Ishikawa (cell line): ENCODE measurements at regions not wholly inside any gene's neighbourhood (a gene's known extent, or its start where the extent isn't known, plus 50 kb on each side); places are given as distances from the start of the nearest gene placed in this dataset.

Source experiments
- CEBPB ChIP-seq: IDR thresholded peaks from 2 replicates; pipeline ENCODE4 v1.6.1; 2012
- CREB1 ChIP-seq: IDR thresholded peaks from 2 replicates; pipeline ENCODE4 v1.6.1; 2012; ENCODE audit warnings: low read depth
- EGR1 ChIP-seq: IDR thresholded peaks from 2 replicates; pipeline ENCODE4 v1.6.1; 2012
- FOXM1 ChIP-seq: IDR thresholded peaks from 2 replicates; pipeline ENCODE4 v1.6.1; 2012; ENCODE audit warnings: low read depth, borderline replicate concordance
- MAX ChIP-seq: IDR thresholded peaks from 2 replicates; pipeline ENCODE4 v1.6.1; 2012
- NFIC ChIP-seq: IDR thresholded peaks from 2 replicates; pipeline ENCODE4 v1.6.1; 2012
- RAD21 ChIP-seq: IDR thresholded peaks from 2 replicates; pipeline ENCODE4 v1.6.1; 2012; ENCODE audit warnings: low read depth
- REST ChIP-seq: IDR thresholded peaks from 2 replicates; pipeline ENCODE4 v1.6.1; 2012; ENCODE audit warnings: low read depth, mild to moderate bottlenecking
- TAF1 ChIP-seq: IDR thresholded peaks from 2 replicates; pipeline ENCODE4 v1.6.1; 2012; ENCODE audit warnings: low read depth, mild to moderate bottlenecking
- TCF12 ChIP-seq: IDR thresholded peaks from 2 replicates; pipeline ENCODE4 v1.6.1; 2012; ENCODE audit warnings: low read depth
- TEAD4 ChIP-seq: IDR thresholded peaks from 2 replicates; pipeline ENCODE4 v1.6.1; 2012
- YY1 ChIP-seq: IDR thresholded peaks from 2 replicates; pipeline ENCODE4 v1.6.1; 2012; ENCODE audit warnings: low read depth
- ZBTB7A ChIP-seq: IDR thresholded peaks from 2 replicates; pipeline ENCODE4 v1.6.1; 2012; ENCODE audit warnings: low read depth
- TF ChIP-seq, protein P1 (sequence below): IDR thresholded peaks from 2 replicates; pipeline ENCODE4 v1.6.1; 2012

- TF ChIP-seq REST (no peak), CREB1 (no peak), RAD21 (no peak), ZBTB7A (no peak), TAF1 (no peak), MAX (no peak), YY1 (no peak), TEAD4 (no peak), CEBPB (no peak), FOXM1 (no peak), NFIC (no peak), EGR1 (no peak), TCF12 (no peak)
- TF ChIP-seq, protein P1, sequence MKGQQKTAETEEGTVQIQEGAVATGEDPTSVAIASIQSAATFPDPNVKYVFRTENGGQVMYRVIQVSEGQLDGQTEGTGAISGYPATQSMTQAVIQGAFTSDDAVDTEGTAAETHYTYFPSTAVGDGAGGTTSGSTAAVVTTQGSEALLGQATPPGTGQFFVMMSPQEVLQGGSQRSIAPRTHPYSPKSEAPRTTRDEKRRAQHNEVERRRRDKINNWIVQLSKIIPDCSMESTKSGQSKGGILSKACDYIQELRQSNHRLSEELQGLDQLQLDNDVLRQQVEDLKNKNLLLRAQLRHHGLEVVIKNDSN: no peak
These were observed 176.4 kb downstream of the KCTD12 start for GRCh38 chr13:76709851-76710250.
